Ascending aorta (tissue), 2 donors: ENCODE measurements at regions not wholly inside any gene's neighbourhood (a gene's known extent, or its start where the extent isn't known, plus 50 kb on each side); places are given as distances from the start of the nearest gene placed in this dataset.

Source experiments
- DNase-seq, 2 donors: peaks; one replicate each; pipeline ENCODE4 v3.0.0-alpha.2; 2019; ENCODE audit warnings: low spot score in 2 of 2
- H3K27ac ChIP-seq, 2 donors: fragments of 200-600 bp; sonication (generic); one replicate each; pipeline ENCODE4 v1.5.1; 2016 to 2017; ENCODE audit warnings: mild to moderate bottlenecking in 1 of 2
- H3K27me3 ChIP-seq: fragments of 200-600 bp; sonication (generic); one replicate; pipeline ENCODE4 v1.5.1; 2017
- H3K36me3 ChIP-seq, 2 donors: fragments of 200-600 bp; sonication (generic); one replicate each; pipeline ENCODE4 v1.5.1; 2016
- H3K4me1 ChIP-seq, 2 donors: fragments of 200-600 bp; sonication (generic); one replicate each; pipeline ENCODE4 v1.5.1; 2016 to 2017; ENCODE audit warnings: mild to moderate bottlenecking in 1 of 2
- H3K4me3 ChIP-seq, 2 donors: fragments of 200-600 bp; sonication (generic); one replicate each; pipeline ENCODE4 v1.5.1; 2016 to 2017; ENCODE audit warnings: mild to moderate bottlenecking in 1 of 2
- H3K9me3 ChIP-seq, 2 donors: fragments of 200-600 bp; sonication (generic); one replicate each; pipeline ENCODE4 v1.5.1; 2016
- intact Hi-C: fragments of 100-400 bp; cut with DNase I; formaldehyde crosslinking; loops from one replicate; pipeline ENCODE4 v1.15.1; 2023
- TF ChIP-seq, protein P1 (sequence below), 3 experiments: fragments of 200-600 bp in 2 of 3; fragments of 450-650 bp in 1 of 3; sonication (generic) in 2 of 3; IDR thresholded peaks; one replicate each; pipeline ENCODE4 v1.5.1; 2016 to 2019; ENCODE audit warnings: antibody characterized with exemption in 3 of 3, mild to moderate bottlenecking in 1 of 3, moderate library complexity in 1 of 3

DNA sequence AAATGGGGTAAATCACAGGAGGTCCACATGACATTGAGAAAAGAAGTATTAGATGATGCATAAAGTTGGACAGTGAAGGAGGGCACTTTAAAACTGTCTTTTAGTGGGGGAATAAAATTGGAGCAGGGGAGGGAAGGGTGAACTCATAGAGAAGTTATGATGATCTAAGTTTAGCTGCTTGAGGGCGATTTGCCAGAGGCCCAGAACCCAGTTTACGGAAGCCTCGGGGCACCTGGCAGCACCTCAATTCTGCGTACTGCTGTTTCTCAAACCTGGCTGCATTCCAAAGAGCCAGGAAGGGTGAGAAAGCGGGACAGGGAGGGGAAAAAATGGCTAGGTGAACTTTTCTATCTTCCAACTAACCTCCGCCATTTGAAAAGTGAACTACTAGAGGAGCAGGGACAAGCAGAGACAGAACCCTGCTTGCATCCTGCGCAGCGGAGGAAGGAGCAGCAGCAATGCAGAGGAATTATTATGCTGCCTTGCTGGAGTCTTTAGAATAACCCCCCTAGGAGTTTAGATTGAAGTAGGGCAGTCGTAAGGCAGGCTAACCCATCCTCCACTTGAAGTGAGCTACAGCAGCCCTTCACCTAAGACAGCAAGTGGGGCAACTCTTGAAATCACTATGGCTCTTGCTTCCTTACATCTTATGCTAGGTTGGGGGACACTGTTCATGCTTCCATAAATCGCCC is 316.8 kb downstream of the BRINP1 start:
- intact Hi-C loops: no loop called here
- Histone ChIP-seq H3K27me3 (no peaks in the 10 kb centered on the region), H3K4me1 (peaks cover 0 to 8% of the 10 kb centered on the region in 2 donors), H3K4me3 (no peak overlapping the region), H3K27ac (peak overlapping the region in 1 of 2 donors; percentile 29), H3K36me3 (no peaks in the 10 kb centered on the region), H3K9me3 (no peaks in the 10 kb centered on the region)
- TF ChIP-seq, protein P1, sequence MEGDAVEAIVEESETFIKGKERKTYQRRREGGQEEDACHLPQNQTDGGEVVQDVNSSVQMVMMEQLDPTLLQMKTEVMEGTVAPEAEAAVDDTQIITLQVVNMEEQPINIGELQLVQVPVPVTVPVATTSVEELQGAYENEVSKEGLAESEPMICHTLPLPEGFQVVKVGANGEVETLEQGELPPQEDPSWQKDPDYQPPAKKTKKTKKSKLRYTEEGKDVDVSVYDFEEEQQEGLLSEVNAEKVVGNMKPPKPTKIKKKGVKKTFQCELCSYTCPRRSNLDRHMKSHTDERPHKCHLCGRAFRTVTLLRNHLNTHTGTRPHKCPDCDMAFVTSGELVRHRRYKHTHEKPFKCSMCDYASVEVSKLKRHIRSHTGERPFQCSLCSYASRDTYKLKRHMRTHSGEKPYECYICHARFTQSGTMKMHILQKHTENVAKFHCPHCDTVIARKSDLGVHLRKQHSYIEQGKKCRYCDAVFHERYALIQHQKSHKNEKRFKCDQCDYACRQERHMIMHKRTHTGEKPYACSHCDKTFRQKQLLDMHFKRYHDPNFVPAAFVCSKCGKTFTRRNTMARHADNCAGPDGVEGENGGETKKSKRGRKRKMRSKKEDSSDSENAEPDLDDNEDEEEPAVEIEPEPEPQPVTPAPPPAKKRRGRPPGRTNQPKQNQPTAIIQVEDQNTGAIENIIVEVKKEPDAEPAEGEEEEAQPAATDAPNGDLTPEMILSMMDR (IDR thresholded peaks at IDR 0.05): no peak
- peak in 1 of 2 donors; percentile 77 for DNase-seq

DNA sequence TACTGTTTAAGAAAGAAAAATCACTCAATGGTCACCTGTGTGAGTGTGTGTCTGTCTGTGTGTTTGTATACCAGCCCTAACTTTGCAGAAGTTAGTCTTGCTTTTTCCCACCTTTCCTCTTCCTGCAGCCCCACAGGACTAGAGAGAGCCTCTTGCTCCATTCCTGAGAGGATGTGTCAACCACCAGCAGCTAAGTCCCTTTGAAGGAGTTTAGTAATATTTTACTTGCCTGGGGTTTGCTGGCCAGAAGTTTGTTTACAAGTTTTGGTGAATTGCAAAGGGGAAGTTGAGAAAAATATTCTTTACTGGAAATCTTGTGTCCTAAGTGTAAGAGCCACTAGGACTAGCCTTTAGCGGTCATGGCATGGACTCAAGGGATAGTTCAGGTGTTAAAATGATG is 316.2 kb downstream of the BRINP1 start:
- Histone ChIP-seq H3K4me1 (peaks cover 0 to 8% of the 10 kb centered on the region in 2 donors), H3K27me3 (no peaks in the 10 kb centered on the region), H3K4me3 (no peak overlapping the region), H3K36me3 (no peaks in the 10 kb centered on the region), H3K9me3 (no peaks in the 10 kb centered on the region), H3K27ac (peak overlapping the region in 1 of 2 donors; percentile 29)
- intact Hi-C loops: no loop called here
- DNase-seq: no peak
- TF ChIP-seq, protein P1 (IDR thresholded peaks at IDR 0.05): no peak

DNA sequence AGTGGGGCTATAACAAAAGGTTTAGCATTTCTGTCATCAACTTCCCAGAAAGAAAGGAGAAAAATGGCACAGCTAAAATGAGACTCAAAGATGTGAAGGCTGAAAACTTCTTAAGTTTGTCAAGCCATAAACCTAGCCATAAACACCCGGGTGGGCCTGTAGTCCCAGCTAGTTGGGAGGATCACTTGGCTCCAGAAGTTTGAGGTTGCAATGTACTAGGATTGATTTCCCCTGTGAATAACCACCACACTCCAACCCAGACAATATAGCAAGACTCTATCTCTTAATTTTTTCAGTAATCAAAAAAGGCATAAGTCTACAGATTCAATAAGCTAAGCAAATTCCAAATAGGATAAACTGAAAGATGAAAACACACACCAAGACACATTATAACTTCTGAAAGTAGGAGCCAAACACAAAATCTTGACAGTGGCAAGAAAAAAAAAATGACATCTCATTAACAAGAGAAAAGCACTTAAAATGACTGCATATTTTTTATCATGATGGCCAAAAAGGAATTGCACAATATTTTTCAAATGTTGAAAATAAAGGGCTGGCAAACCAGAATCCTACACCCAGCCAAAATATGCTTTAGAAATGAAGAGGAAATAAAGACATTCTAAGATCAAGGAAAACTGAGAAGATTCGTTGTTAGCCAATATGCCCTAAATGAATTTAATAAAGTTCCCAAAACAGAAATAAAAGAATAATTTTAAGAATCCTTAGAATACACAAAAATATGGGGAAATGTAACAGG is 308.4 kb downstream of the BRINP1 start:
- H3K27me3 ChIP-seq: no peaks in the 10 kb centered on the region
- H3K4me1 ChIP-seq: no peaks in the 10 kb centered on the region
- no peaks in the 10 kb centered on the region for H3K9me3 ChIP-seq
- TF ChIP-seq, protein P1 (IDR thresholded peaks at IDR 0.05): no peak
- H3K36me3 ChIP-seq: no peaks in the 10 kb centered on the region
- H3K27ac ChIP-seq: peak overlapping the region in 1 of 2 donors; percentile 49
- no peak for DNase-seq
- H3K4me3 ChIP-seq: no peak overlapping the region
- intact Hi-C loops: no loop called here

DNA sequence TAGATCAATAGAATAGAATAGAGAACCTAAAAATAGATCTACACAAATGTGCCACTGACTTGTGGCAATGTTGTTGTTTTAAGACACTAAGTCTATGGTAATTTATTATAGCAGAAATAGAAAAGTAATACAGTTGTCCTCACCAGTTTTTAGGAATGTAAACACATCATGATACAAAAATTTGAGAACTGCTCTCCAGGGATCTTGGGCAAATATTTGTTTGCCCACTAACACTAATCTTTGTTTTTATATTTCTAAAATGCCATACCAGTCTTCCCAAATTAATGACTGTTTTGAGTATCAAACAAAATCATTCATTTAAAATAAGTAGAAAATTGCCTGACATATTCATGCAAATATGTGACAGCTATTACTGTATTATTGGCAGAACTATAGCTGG is 297.6 kb downstream of the BRINP1 start:
- H3K36me3 ChIP-seq: no peaks in the 10 kb centered on the region
- no peaks in the 10 kb centered on the region for H3K27me3 ChIP-seq
- H3K4me1 ChIP-seq: no peaks in the 10 kb centered on the region
- H3K27ac ChIP-seq: no peak overlapping the region
- no peaks in the 10 kb centered on the region for H3K9me3 ChIP-seq
- TF ChIP-seq, protein P1 (IDR thresholded peaks at IDR 0.05): no peak
- DNase-seq: no peak
- H3K4me3 ChIP-seq: no peak overlapping the region
- intact Hi-C loops: no loop called here

DNA sequence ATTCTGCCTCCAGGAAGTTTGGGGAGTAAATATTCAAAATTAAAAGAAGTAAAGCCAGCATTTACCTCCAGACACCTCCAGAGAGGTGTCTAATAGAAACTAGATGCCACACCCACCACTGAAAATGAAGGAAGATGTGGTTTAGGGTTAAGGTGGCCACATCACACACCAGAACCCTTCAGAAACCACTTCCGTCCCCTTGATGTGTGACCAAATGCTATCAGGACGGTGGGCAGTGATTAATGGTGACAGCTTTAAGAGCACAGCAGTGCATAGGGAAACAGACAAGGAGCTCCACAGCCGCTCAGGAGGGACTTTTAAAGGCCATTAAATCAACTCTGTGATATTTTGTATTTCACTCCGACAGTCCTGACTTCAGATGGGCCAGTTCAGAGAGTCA is 295.2 kb downstream of the BRINP1 start:
- H3K36me3 ChIP-seq: no peaks in the 10 kb centered on the region
- H3K9me3 ChIP-seq: no peaks in the 10 kb centered on the region
- DNase-seq: no peak
- intact Hi-C loops: no loop called here
- H3K4me1 ChIP-seq: no peaks in the 10 kb centered on the region
- H3K27ac ChIP-seq: no peak overlapping the region
- no peak overlapping the region for H3K4me3 ChIP-seq
- H3K27me3 ChIP-seq: no peaks in the 10 kb centered on the region
- TF ChIP-seq, protein P1 (IDR thresholded peaks at IDR 0.05): no peak
